SK-N-SH treated with all-trans-retinoic acid at 6 μM for 48 hours (cell line): ENCODE measurements at regions not wholly inside any gene's neighbourhood (a gene's known extent, or its start where the extent isn't known, plus 50 kb on each side); places are given as distances from the start of the nearest gene placed in this dataset.
"Not testable (repeated sequence)": the region's sequence is repeated elsewhere in the genome, so short reads cannot be mapped to it uniquely, and the experiment has no call there.

ENCODE experiments used
- ATAC-seq: fragments of 200-7000 bp; cut with Tn5 transposase; 3 replicates; pipeline ENCODE4 v1.9.1; 2020; ENCODE audit warnings: mild to moderate bottlenecking, moderate library complexity
- BACH2 ChIP-seq: fragments of 250-450 bp; sonication (Bioruptor Pico); IDR thresholded peaks from 2 replicates; pipeline ENCODE4 v1.9.0; 2021; ENCODE audit warnings: mild to moderate bottlenecking, borderline replicate concordance
- ESRRG ChIP-seq: fragments of 250-450 bp; sonication (Bioruptor Pico); IDR thresholded peaks from 2 replicates; pipeline ENCODE4 v1.6.1; 2021; ENCODE audit warnings: mild to moderate bottlenecking
- POU6F1 ChIP-seq: fragments of 250-450 bp; sonication (Bioruptor Pico); IDR thresholded peaks from 2 replicates; pipeline ENCODE4 v1.8.0; 2021; ENCODE audit warnings: low read depth, mild to moderate bottlenecking, moderate library complexity, borderline replicate concordance
- RARB ChIP-seq: fragments of 250-450 bp; sonication (Bioruptor Pico); IDR thresholded peaks from 2 replicates; pipeline ENCODE4 v1.8.0; 2021; ENCODE audit warnings: mild to moderate bottlenecking, moderate library complexity
- SNAI2 ChIP-seq: fragments of 250-450 bp; sonication (Bioruptor Pico); IDR thresholded peaks from 2 replicates; pipeline ENCODE4 v1.5.0; 2020; ENCODE audit warnings: mild to moderate bottlenecking, moderate library complexity
- TOX ChIP-seq: fragments of 250-450 bp; sonication (Bioruptor Pico); IDR thresholded peaks from 2 replicates; pipeline ENCODE4 v1.8.0; 2021; ENCODE audit warnings: mild to moderate bottlenecking, moderate library complexity, borderline replicate concordance
- TSHZ2 ChIP-seq: fragments of 250-450 bp; sonication (Bioruptor Pico); IDR thresholded peaks from 2 replicates; pipeline ENCODE4 v1.5.0; 2020; ENCODE audit warnings: mild to moderate bottlenecking, moderate library complexity
- ZC3H10 ChIP-seq: fragments of 250-450 bp; sonication (Bioruptor Pico); IDR thresholded peaks from 2 replicates; pipeline ENCODE4 v1.5.1; 2021; ENCODE audit warnings: mild to moderate bottlenecking, moderate library complexity
- ZFP3 ChIP-seq: fragments of 250-450 bp; sonication (Bioruptor Pico); IDR thresholded peaks from 2 replicates; pipeline ENCODE4 v1.5.0; 2020; ENCODE audit warnings: mild to moderate bottlenecking, moderate library complexity
- ZNF565 ChIP-seq: fragments of 450-650 bp; formaldehyde crosslinking; conservative IDR thresholded peaks from 2 replicates; pipeline ENCODE4 v1.5.0; 2020; ENCODE audit warnings: low read depth, mild to moderate bottlenecking, moderate library complexity
- ZNF70 ChIP-seq: fragments of 450-650 bp; formaldehyde crosslinking; IDR thresholded peaks from 2 replicates; pipeline ENCODE4 v1.5.0; 2020; ENCODE audit warnings: mild to moderate bottlenecking, moderate library complexity
- TF ChIP-seq, protein P1 (sequence below): fragments of 250-450 bp; sonication (Bioruptor Pico); IDR thresholded peaks from 2 replicates; pipeline ENCODE4 v1.5.1; 2020; ENCODE audit warnings: low read depth, mild to moderate bottlenecking, moderate library complexity
- TF ChIP-seq, protein P2 (sequence below): fragments of 250-450 bp; sonication (Bioruptor Pico); IDR thresholded peaks from 2 replicates; pipeline ENCODE4 v1.5.1; 2021; ENCODE audit warnings: mild to moderate bottlenecking, moderate library complexity

DNA sequence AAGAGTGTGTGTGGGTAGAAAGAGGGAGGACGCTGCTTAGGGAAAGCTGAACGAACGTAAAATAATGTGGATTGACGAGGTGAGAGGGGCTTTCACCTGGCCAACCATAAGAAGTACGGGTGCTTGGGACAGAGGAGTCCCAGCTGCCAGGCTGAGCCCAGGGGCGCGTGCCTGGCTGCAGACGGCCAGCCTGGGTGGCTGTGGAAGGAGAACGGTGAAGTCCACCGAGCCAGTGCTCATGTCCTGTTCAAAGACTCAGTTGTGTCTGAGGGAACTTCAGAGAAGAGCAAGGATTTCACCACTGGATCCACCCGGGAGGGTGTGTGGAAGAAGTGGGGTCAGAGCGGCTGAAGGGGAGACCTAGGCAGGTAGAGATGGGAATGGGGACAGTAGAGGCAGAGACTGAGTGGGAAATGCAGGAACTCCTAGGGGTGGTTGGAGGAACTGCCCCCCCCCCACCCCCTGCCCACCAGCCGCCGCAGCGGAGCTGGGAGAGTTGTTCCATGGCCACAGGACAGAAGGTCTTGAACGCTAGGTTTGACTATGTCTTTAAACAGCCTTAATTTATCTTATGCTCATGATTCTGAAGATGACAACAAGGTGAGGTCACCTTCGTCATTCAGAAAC is 68.1 kb upstream of the TBXT start (continued):
- TF ChIP-seq TSHZ2 (CRISPR knock-in tag) = no peak
- TF ChIP-seq ZC3H10 (CRISPR knock-in tag) = no peak
- TF ChIP-seq ESRRG (CRISPR knock-in tag) = no peak
- no peak for TF ChIP-seq SNAI2 (CRISPR knock-in tag)
- TF ChIP-seq, protein P1, sequence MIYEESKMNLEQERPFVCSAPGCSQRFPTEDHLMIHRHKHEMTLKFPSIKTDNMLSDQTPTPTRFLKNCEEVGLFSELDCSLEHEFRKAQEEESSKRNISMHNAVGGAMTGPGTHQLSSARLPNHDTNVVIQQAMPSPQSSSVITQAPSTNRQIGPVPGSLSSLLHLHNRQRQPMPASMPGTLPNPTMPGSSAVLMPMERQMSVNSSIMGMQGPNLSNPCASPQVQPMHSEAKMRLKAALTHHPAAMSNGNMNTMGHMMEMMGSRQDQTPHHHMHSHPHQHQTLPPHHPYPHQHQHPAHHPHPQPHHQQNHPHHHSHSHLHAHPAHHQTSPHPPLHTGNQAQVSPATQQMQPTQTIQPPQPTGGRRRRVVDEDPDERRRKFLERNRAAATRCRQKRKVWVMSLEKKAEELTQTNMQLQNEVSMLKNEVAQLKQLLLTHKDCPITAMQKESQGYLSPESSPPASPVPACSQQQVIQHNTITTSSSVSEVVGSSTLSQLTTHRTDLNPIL (CRISPR knock-in tag) = no peak
- no peak for TF ChIP-seq RARB (CRISPR knock-in tag)
- TF ChIP-seq ZNF70 = no peak
- TF ChIP-seq, all 23 proteins: peak for 0

DNA sequence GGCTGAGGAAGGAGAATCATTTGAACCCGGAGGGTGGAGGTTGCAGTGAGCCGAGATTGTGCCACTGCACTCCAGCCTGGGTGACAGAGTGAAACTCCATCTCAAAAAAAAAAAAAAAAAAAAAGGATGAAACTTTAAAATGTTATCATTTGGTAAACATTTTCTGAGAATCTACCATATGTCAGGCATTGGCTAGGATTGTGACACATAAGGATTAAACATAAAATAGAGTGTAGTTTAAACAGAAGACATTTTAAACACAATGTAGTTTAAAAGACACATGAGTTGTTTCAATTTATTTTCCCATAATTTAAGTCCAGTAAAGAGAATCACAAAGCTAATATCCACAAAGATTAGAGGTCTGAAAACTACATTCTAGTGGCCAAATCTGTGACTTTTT is 63.5 kb upstream of the TBXT start:
- not testable (repeated sequence) for ATAC-seq

DNA sequence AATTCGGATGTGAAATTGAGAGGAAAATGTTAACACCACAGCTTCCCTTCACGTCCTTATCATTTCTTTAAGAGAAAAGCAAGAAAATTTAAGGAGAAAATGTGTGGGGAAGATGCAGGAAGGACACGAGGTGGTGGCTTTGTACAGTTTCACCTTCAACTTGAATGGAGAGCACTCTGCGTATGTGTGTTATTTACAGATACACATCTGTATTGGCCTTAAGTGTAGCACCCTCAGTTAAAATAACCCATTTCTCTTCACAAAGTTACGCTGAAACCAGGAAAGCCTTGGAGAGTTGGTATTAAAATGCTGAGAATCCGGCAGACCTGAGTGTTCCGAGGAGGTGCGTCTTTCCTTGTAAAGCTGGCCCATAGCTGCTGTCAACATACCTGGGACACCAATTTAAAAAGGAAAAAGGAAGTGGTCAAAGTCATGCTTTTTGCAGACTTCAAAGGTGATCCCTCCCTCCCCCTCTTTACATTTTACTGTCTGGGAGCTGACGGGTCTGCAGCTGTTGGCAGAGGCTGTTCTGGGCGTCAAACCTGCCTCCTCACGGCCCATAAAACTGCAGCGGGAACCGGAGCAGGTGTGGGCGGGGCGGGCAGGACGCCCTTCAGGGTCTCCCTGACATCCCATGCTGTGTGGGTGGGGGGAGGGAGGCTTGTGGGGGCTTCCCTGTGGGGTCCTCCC is 61.3 kb upstream of the TBXT start:
- no peak for TF ChIP-seq ZNF565 (CRISPR knock-in tag)
- ATAC-seq = no peak

DNA sequence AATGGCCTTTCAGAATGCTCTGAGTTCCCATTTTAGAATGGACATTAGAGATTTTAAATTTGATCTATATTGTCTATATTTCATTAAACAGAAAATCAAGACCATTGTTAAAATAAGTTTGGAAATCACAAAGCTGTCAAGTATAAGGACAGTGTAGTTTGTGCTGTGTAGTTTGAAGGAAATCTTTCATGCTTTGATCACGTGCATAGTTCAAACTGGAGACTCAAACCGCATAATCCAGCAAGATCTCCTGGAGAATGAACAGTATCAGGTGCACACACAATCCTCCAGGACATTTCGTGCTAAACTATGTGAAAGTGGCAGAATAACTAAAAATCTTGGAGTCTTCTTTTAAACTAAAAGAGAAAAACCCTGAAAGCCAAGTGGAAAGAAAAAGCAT is 60.8 kb upstream of the TBXT start:
- TF ChIP-seq, protein P2, sequence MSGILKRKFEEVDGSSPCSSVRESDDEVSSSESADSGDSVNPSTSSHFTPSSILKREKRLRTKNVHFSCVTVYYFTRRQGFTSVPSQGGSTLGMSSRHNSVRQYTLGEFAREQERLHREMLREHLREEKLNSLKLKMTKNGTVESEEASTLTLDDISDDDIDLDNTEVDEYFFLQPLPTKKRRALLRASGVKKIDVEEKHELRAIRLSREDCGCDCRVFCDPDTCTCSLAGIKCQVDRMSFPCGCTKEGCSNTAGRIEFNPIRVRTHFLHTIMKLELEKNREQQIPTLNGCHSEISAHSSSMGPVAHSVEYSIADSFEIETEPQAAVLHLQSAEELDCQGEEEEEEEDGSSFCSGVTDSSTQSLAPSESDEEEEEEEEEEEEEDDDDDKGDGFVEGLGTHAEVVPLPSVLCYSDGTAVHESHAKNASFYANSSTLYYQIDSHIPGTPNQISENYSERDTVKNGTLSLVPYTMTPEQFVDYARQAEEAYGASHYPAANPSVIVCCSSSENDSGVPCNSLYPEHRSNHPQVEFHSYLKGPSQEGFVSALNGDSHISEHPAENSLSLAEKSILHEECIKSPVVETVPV = no peak
- TF ChIP-seq POU6F1 (no peak), TSHZ2 (CRISPR knock-in tag) (no peak), BACH2 (CRISPR knock-in tag) (no peak), RARB (CRISPR knock-in tag) (no peak), ZNF565 (CRISPR knock-in tag) (no peak), ZFP3 (no peak), TOX (no peak)
- TF ChIP-seq, protein P1 (CRISPR knock-in tag) = no peak
- no peak for ATAC-seq
